A673 (cell line): ENCODE measurements at regions not wholly inside any gene's neighbourhood (a gene's known extent, or its start where the extent isn't known, plus 50 kb on each side); places are given as distances from the start of the nearest gene placed in this dataset.

Source experiments
- BruUV-seq: library from RNA; stranded (reverse); fragments of 400-500 nt; replicated peaks from 2 replicates; lab custom pipeline; 2021; lab: Mats Ljungman, UMichigan
- CTCF ChIA-PET: fragments of 300-600 bp; sonication (Branson Sonifier 250); formaldehyde crosslinking; loops from one replicate; lab custom pipeline; 2022; ENCODE audit warnings: antibody characterized with exemption; lab: Charles Lee
- POLR2A ChIA-PET: fragments of 300-600 bp; sonication (Branson Sonifier 250); formaldehyde crosslinking; loops from one replicate; lab custom pipeline; 2022; ENCODE audit warnings: antibody characterized with exemption; ENCODE audit not compliant: low non-redundant PET; lab: Charles Lee
- DNase-seq: peaks from one replicate; pipeline ENCODE4 v3.0.0-alpha.2; 2015; ENCODE audit warnings: low spot score
- H3K27ac ChIP-seq: fragments of 200-600 bp; sonication (generic); 2 replicates; pipeline ENCODE4 v1.5.1; 2016; ENCODE audit warnings: mixed run types, low read depth, mild to moderate bottlenecking, mixed read lengths, antibody characterized with exemption, low read length; ENCODE audit not compliant: poor library complexity, severe bottlenecking
- H3K27me3 ChIP-seq: fragments of 200-600 bp; sonication (generic); replicated peaks from 2 replicates; pipeline ENCODE4 v1.6.1; 2017; ENCODE audit warnings: mixed run types, low read depth, mild to moderate bottlenecking, mixed read lengths, antibody characterized with exemption, low read length; ENCODE audit not compliant: insufficient read depth, poor library complexity
- H3K36me3 ChIP-seq: fragments of 200-600 bp; sonication (generic); 2 replicates; pipeline ENCODE4 v1.6.1; 2016; ENCODE audit warnings: mixed run types, mild to moderate bottlenecking, mixed read lengths, antibody characterized with exemption, low read length; ENCODE audit not compliant: insufficient read depth, poor library complexity, severe bottlenecking
- H3K4me1 ChIP-seq: fragments of 200-600 bp; sonication (generic); 2 replicates; pipeline ENCODE4 v1.6.1; 2017; ENCODE audit warnings: mixed run types, mild to moderate bottlenecking, mixed read lengths, antibody characterized with exemption, low read length; ENCODE audit not compliant: insufficient read depth, poor library complexity, severe bottlenecking
- H3K4me3 ChIP-seq: fragments of 200-600 bp; sonication (generic); 2 replicates; pipeline ENCODE4 v1.5.1; 2016; ENCODE audit warnings: low read depth, mixed run types, mild to moderate bottlenecking, mixed read lengths, low read length; ENCODE audit not compliant: poor library complexity, severe bottlenecking
- H3K9me3 ChIP-seq: fragments of 200-600 bp; sonication (generic); 2 replicates; pipeline ENCODE4 v1.6.1; 2016; ENCODE audit warnings: mixed run types, low read depth, mild to moderate bottlenecking, mixed read lengths, antibody characterized with exemption, low read length; ENCODE audit not compliant: poor library complexity, severe bottlenecking
- EZH2 ChIP-seq: fragments of 200-600 bp; sonication (generic); IDR thresholded peaks from 2 replicates; pipeline ENCODE4 v1.6.1; 2017; ENCODE audit warnings: borderline replicate concordance, low read depth, mild to moderate bottlenecking, mixed read lengths, antibody characterized with exemption, low read length; ENCODE audit not compliant: poor library complexity, severe bottlenecking
- intact Hi-C: fragments of 100-400 bp; cut with micrococcal nuclease; formaldehyde crosslinking; loops from one replicate; pipeline ENCODE4 v1.10.0; 2022; ENCODE audit not compliant: unreplicated experiment
- TF ChIP-seq, protein P1 (sequence below): fragments of 300-800, 200-600 bp; sonication (generic); conservative IDR thresholded peaks from 2 replicates; pipeline ENCODE4 v1.5.1; 2017; ENCODE audit warnings: low read depth, mild to moderate bottlenecking, antibody characterized with exemption, low read length, moderate library complexity, mixed read lengths

DNA sequence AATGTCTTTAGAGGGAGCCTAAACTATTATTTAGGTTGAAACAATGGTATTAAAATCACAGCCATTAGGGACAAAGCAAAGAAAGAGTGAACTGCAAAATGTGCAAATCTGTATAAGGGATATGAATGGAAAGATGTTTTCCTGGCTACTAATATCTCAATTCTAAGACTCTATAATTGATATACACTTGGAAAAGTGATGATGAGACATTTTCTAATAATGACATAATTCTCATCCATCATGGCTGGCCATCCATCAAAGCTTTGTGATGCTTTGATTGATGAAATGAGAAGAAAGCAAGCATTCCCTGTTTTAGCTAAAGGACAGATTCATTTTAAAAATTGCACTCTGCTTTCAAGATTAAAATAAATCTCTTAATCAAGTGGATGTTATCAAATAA, 965.5 kb upstream of the IGFBP7 start:
- H3K27ac ChIP-seq: no peak overlapping the region
- no peaks in the 10 kb centered on the region for H3K9me3 ChIP-seq
- no peak for DNase-seq
- intact Hi-C loops: no loop called here
- no TSS peak for BruUV-seq
- TF ChIP-seq, protein P1, sequence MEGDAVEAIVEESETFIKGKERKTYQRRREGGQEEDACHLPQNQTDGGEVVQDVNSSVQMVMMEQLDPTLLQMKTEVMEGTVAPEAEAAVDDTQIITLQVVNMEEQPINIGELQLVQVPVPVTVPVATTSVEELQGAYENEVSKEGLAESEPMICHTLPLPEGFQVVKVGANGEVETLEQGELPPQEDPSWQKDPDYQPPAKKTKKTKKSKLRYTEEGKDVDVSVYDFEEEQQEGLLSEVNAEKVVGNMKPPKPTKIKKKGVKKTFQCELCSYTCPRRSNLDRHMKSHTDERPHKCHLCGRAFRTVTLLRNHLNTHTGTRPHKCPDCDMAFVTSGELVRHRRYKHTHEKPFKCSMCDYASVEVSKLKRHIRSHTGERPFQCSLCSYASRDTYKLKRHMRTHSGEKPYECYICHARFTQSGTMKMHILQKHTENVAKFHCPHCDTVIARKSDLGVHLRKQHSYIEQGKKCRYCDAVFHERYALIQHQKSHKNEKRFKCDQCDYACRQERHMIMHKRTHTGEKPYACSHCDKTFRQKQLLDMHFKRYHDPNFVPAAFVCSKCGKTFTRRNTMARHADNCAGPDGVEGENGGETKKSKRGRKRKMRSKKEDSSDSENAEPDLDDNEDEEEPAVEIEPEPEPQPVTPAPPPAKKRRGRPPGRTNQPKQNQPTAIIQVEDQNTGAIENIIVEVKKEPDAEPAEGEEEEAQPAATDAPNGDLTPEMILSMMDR: no peak
- TF ChIP-seq EZH2: no peak
- no peak overlapping the region for H3K4me3 ChIP-seq
- ChIA-PET CTCF (no interaction called here), POLR2A (no interaction called here)
- H3K27me3 ChIP-seq: no peaks in the 10 kb centered on the region
- H3K4me1 ChIP-seq: no peaks in the 10 kb centered on the region
- no peaks in the 10 kb centered on the region for H3K36me3 ChIP-seq

DNA sequence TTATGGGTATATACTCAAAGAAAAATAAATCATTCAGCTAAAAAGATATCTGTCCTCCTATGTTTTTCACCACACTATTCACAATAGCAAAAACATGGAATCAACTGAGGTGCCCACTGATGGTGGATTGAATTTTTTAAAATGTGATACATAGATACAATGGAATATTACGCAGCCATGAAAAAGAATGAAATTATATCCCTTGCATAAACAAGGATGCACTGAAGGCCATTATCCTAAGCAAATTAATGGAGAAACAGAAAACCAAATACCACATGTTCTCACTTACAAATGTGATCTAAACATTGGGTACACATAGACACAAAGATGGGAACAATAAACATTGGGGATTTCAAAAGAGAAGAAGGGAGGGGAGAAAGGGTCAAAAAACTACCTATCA, 964.2 kb upstream of the IGFBP7 start:
- Histone ChIP-seq H3K4me1 (no peaks in the 10 kb centered on the region), H3K27ac (no peak overlapping the region), H3K4me3 (no peak overlapping the region), H3K9me3 (no peaks in the 10 kb centered on the region), H3K36me3 (no peaks in the 10 kb centered on the region), H3K27me3 (no peaks in the 10 kb centered on the region)
- intact Hi-C loops: no loop called here
- BruUV-seq: no TSS peak
- no peak for DNase-seq
- TF ChIP-seq EZH2: no peak
- TF ChIP-seq, protein P1: no peak
- ChIA-PET POLR2A (no interaction called here), CTCF (no interaction called here)

DNA sequence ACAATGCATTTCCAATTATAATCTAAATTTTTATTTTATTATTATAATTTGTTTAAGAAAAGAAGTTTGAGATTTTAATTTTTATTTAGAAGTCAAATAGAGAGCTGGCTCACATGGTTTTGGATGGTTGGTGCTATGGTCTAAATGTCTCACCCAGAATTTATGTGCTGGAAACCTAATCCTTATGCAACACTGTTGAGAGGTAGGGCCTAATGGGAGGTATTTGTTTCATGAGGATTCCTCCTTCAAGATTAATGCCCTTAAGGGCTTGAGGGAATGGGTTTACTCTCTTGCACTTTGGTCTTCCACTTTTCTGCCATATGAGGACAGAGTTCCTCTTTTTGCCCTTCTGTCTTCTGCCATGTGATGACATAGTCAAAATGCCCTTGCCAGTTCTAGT, 960.5 kb upstream of the IGFBP7 start:
- intact Hi-C loops: no loop called here
- TF ChIP-seq, protein P1: no peak

More for the DNA sequence above, 960.5 kb upstream of the IGFBP7 start:
- no peaks in the 10 kb centered on the region for H3K9me3 ChIP-seq
- ChIA-PET CTCF (no interaction called here), POLR2A (no interaction called here)
- no peak overlapping the region for H3K27ac ChIP-seq
- no TSS peak for BruUV-seq
- no peaks in the 10 kb centered on the region for H3K36me3 ChIP-seq
- no peak for DNase-seq
- H3K4me1 ChIP-seq: no peaks in the 10 kb centered on the region
- H3K4me3 ChIP-seq: no peak overlapping the region
- no peaks in the 10 kb centered on the region for H3K27me3 ChIP-seq
